NCI-H510A (cell line): ENCODE measurements at regions not wholly inside any gene's neighbourhood (a gene's known extent, or its start where the extent isn't known, plus 50 kb on each side); places are given as distances from the start of the nearest gene placed in this dataset.
"Not testable (repeated sequence)": the region's sequence is repeated elsewhere in the genome, so short reads cannot be mapped to it uniquely, and the experiment has no call there.

Experiments
- DNase-seq: peaks from one replicate; lab custom pipeline; 2025; lab: John Stamatoyannopoulos, UW

GRCh38 chr5:126155298-126155697, 267.9 kb upstream of the GRAMD2B start:
- not testable (repeated sequence) for DNase-seq

GRCh38 chr5:126166368-126166767, 256.8 kb upstream of the GRAMD2B start:
- no peak for DNase-seq

- DNase-seq, result no peak
Measured at GRCh38 chr5:126168785-126169184, 254.4 kb upstream of the GRAMD2B start.

GRCh38 chr5:126171916-126172315, 251.3 kb upstream of the GRAMD2B start:
- DNase-seq, result no peak

- no peak for DNase-seq
Measured at GRCh38 chr5:126172812-126173211, 250.4 kb upstream of the GRAMD2B start.

GRCh38 chr5:126178521-126178920, 244.7 kb upstream of the GRAMD2B start:
- DNase-seq, result no peak

GRCh38 chr5:126182971-126183695, 240.1 kb upstream of the GRAMD2B start:
- DNase-seq, result no peak

- no peak for DNase-seq
Measured at GRCh38 chr5:126184474-126184873, 238.7 kb upstream of the GRAMD2B start.

- DNase-seq, result no peak
Measured at GRCh38 chr5:126186210-126186609, 237.0 kb upstream of the GRAMD2B start.

- no peak for DNase-seq
Measured at GRCh38 chr5:126188804-126189203, 234.4 kb upstream of the GRAMD2B start.

- DNase-seq, result no peak
Measured at GRCh38 chr5:126189231-126189630, 234.0 kb upstream of the GRAMD2B start.

GRCh38 chr5:126189862-126190261, 233.3 kb upstream of the GRAMD2B start:
- DNase-seq, result no peak

- DNase-seq, result no peak
Measured at GRCh38 chr5:126192226-126192625, 231.0 kb upstream of the GRAMD2B start.

GRCh38 chr5:126195410-126196100, 227.7 kb upstream of the GRAMD2B start:
- no peak for DNase-seq

GRCh38 chr5:126198531-126198930, 224.7 kb upstream of the GRAMD2B start:
- DNase-seq, result no peak

- DNase-seq, result no peak
Measured at GRCh38 chr5:126199467-126199866, 223.7 kb upstream of the GRAMD2B start.

GRCh38 chr5:126208691-126209090, 214.5 kb upstream of the GRAMD2B start:
- no peak for DNase-seq

GRCh38 chr5:126210955-126211354, 212.3 kb upstream of the GRAMD2B start:
- no peak for DNase-seq

GRCh38 chr5:126219616-126220015, 203.6 kb upstream of the GRAMD2B start:
- no peak for DNase-seq

GRCh38 chr5:126220725-126221124, 202.5 kb upstream of the GRAMD2B start:
- no peak for DNase-seq

- no peak for DNase-seq
Measured at GRCh38 chr5:126228934-126229333, 194.3 kb upstream of the GRAMD2B start.

GRCh38 chr5:126233256-126233655, 190.0 kb upstream of the GRAMD2B start:
- no peak for DNase-seq

GRCh38 chr5:126234563-126235195, 188.5 kb upstream of the GRAMD2B start:
- no peak for DNase-seq
